Pulmonary artery endothelial cell (primary cell): ENCODE measurements at regions not wholly inside any gene's neighbourhood (a gene's known extent, or its start where the extent isn't known, plus 50 kb on each side); places are given as distances from the start of the nearest gene placed in this dataset.

ENCODE experiments used
- DNase-seq: peaks from one replicate; pipeline ENCODE4 v3.0.0-alpha.2; 2011; ENCODE audit warnings: low read depth, low spot score

- DNase-seq, result no peak
These were observed 123.6 kb downstream of the PRLHR start for GRCh38 chr10:118471863-118472262.

GRCh38 chr10:118470470-118470869 lies 125.0 kb downstream of the PRLHR start:
- DNase-seq, result no peak

GRCh38 chr10:118467200-118467599 lies 125.1 kb upstream of the FAM204A start:
- no peak for DNase-seq

GRCh38 chr10:118465300-118465874 lies 123.3 kb upstream of the FAM204A start:
- DNase-seq, result no peak

GRCh38 chr10:118463740-118464139 lies 121.6 kb upstream of the FAM204A start:
- no peak for DNase-seq

GRCh38 chr10:118462401-118462800 lies 120.3 kb upstream of the FAM204A start:
- DNase-seq, result no peak

- DNase-seq, result no peak
These were observed 117.6 kb upstream of the FAM204A start for GRCh38 chr10:118459642-118460193.

- no peak for DNase-seq
These were observed 117.0 kb upstream of the FAM204A start for GRCh38 chr10:118458957-118459641.

- DNase-seq, result no peak
These were observed 115.8 kb upstream of the FAM204A start for GRCh38 chr10:118457824-118458428.

GRCh38 chr10:118455181-118455695 lies 113.1 kb upstream of the FAM204A start:
- DNase-seq, result no peak

- no peak for DNase-seq
These were observed 112.1 kb upstream of the FAM204A start for GRCh38 chr10:118454211-118454610.

- DNase-seq, result no peak
These were observed 110.0 kb upstream of the FAM204A start for GRCh38 chr10:118452098-118452497.

- no peak for DNase-seq
These were observed 107.4 kb upstream of the FAM204A start for GRCh38 chr10:118449521-118449920.

GRCh38 chr10:118448744-118449143 lies 106.6 kb upstream of the FAM204A start:
- no peak for DNase-seq

- DNase-seq, result no peak
These were observed 105.5 kb upstream of the FAM204A start for GRCh38 chr10:118447478-118448270.

- DNase-seq, result no peak
These were observed 103.4 kb upstream of the FAM204A start for GRCh38 chr10:118445535-118445934.

GRCh38 chr10:118444069-118444468 lies 101.9 kb upstream of the FAM204A start:
- no peak for DNase-seq

GRCh38 chr10:118442032-118442431 lies 99.9 kb upstream of the FAM204A start:
- DNase-seq, result no peak

- DNase-seq, result no peak
These were observed 97.7 kb upstream of the FAM204A start for GRCh38 chr10:118439824-118440223.

GRCh38 chr10:118436742-118437141 lies 94.6 kb upstream of the FAM204A start:
- DNase-seq, result no peak

- no peak for DNase-seq
These were observed 88.1 kb upstream of the FAM204A start for GRCh38 chr10:118430190-118430589.
